ENCODE measurements at regions not wholly inside any gene's neighbourhood (a gene's known extent, or its start where the extent isn't known, plus 50 kb on each side); places are given as distances from the start of the nearest gene placed in this dataset.

- H3K4me2 ChIP-seq = no peak overlapping the region
- H3K27ac ChIP-seq = no peak overlapping the region
- no peaks in the 10 kb centered on the region for H3K9me3 ChIP-seq
- ChIA-PET CTCF (no interaction called here), POLR2A (no interaction called here)
- no peak overlapping the region for H3K4me3 ChIP-seq
- FAIRE-seq (no peak), DNase-seq (ENCODE audit: low read depth in 1 of 2, low spot score in 1 of 2) (no peak), ATAC-seq (no peak)
- no peak for TF ChIP-seq E2F6 (IDR thresholded peaks at IDR 0.05; ENCODE audit: borderline replicate concordance, low read depth)
- no peak for TF ChIP-seq FOSB (CRISPR knock-in tag; IDR thresholded peaks at IDR 0.05)
- TF ChIP-seq, protein P1, sequence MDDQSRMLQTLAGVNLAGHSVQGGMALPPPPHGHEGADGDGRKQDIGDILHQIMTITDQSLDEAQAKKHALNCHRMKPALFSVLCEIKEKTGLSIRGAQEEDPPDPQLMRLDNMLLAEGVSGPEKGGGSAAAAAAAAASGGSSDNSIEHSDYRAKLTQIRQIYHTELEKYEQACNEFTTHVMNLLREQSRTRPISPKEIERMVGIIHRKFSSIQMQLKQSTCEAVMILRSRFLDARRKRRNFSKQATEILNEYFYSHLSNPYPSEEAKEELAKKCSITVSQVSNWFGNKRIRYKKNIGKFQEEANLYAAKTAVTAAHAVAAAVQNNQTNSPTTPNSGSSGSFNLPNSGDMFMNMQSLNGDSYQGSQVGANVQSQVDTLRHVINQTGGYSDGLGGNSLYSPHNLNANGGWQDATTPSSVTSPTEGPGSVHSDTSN (IDR thresholded peaks at IDR 0.05) = no peak
- TF ChIP-seq CTCF (IDR thresholded peaks at IDR 0.05) = no peak
- no peak for TF ChIP-seq ZNF302 (CRISPR knock-in tag; IDR thresholded peaks at IDR 0.05)
- no peak for TF ChIP-seq CHD4 (IDR thresholded peaks at IDR 0.05; ENCODE audit: borderline replicate concordance)
- no peak for TF ChIP-seq HOXB13 (CRISPR knock-in tag; IDR thresholded peaks at IDR 0.05; ENCODE audit: low read depth)
- TF ChIP-seq, protein P2, sequence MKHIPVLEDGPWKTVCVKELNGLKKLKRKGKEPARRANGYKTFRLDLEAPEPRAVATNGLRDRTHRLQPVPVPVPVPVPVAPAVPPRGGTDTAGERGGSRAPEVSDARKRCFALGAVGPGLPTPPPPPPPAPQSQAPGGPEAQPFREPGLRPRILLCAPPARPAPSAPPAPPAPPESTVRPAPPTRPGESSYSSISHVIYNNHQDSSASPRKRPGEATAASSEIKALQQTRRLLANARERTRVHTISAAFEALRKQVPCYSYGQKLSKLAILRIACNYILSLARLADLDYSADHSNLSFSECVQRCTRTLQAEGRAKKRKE (CRISPR knock-in tag; IDR thresholded peaks at IDR 0.05; ENCODE audit: low read depth) = no peak
- TF ChIP-seq RCOR1 (IDR thresholded peaks at IDR 0.05; ENCODE audit: low read depth, low read length) = no peak
- TF ChIP-seq, protein P3, sequence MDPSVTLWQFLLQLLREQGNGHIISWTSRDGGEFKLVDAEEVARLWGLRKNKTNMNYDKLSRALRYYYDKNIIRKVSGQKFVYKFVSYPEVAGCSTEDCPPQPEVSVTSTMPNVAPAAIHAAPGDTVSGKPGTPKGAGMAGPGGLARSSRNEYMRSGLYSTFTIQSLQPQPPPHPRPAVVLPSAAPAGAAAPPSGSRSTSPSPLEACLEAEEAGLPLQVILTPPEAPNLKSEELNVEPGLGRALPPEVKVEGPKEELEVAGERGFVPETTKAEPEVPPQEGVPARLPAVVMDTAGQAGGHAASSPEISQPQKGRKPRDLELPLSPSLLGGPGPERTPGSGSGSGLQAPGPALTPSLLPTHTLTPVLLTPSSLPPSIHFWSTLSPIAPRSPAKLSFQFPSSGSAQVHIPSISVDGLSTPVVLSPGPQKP (IDR thresholded peaks at IDR 0.05; ENCODE audit: low read depth, low read length) = no peak
- TF ChIP-seq CBX2 (IDR thresholded peaks at IDR 0.05; ENCODE audit: borderline replicate concordance, low read depth) = no peak
- no peak for TF ChIP-seq RFX5 (IDR thresholded peaks at IDR 0.05)
- no peak for TF ChIP-seq RARB (CRISPR knock-in tag; IDR thresholded peaks at IDR 0.05)
- TF ChIP-seq MAZ (IDR thresholded peaks at IDR 0.05; ENCODE audit: borderline replicate concordance, low read depth, low read length) = no peak
- no peaks in the 10 kb centered on the region for H3K4me1 ChIP-seq
- WGBS (ENCODE audit: missing lambda C conversion rate) = 4% methylated on average over 1 of the region's 1 CpG
Observed at GRCh38 chr5:120788481-120788880, 324.4 kb downstream of the PRR16 start.

DNA sequence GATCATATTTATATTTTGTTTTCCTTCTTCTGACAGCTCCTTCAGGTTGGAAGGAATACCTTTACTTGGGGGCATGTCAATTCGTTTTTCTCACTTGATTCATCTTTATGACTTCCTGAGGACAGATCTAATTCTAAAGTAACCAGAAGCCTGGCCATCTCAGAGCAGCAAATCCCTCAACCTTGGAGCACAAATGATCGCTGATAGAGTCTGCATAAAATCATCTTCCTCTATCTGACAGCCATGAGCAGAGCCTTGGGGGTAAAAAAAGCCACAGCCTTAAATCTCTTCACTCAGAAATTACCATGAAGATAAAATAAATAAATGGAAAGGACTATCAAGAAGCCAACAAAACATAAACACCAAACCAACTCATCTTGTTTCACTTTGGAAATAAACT lies 325.8 kb downstream of the PRR16 start:
- ATAC-seq = no peak
- no peaks in the 10 kb centered on the region for H3K4me1 ChIP-seq
- no peak overlapping the region for H3K4me2 ChIP-seq
- 8% methylated on average over 2 of the region's 2 CpGs for WGBS (ENCODE audit: missing lambda C conversion rate)
- POLR2A ChIA-PET = no interaction called here
- TF ChIP-seq CTCF (IDR thresholded peaks at IDR 0.05) (no peak), NPAS2 (CRISPR knock-in tag; IDR thresholded peaks at IDR 0.05; ENCODE audit: borderline replicate concordance) (no peak), SMC3 (IDR thresholded peaks at IDR 0.05) (no peak), ZC3H11A (IDR thresholded peaks at IDR 0.05) (no peak), CBX8 (IDR thresholded peaks at IDR 0.05) (no peak), FOXS1 (CRISPR knock-in tag; IDR thresholded peaks at IDR 0.05) (no peak), PHF8 (IDR thresholded peaks at IDR 0.05; ENCODE audit: borderline replicate concordance, low read depth) (no peak), HMGXB4 (CRISPR knock-in tag; IDR thresholded peaks at IDR 0.05; ENCODE audit: borderline replicate concordance) (no peak), FOSB (CRISPR knock-in tag; IDR thresholded peaks at IDR 0.05) (no peak), ZSCAN20 (CRISPR knock-in tag; IDR thresholded peaks at IDR 0.05) (no peak), CEBPB (IDR thresholded peaks at IDR 0.05) (no peak), NR3C1 (IDR thresholded peaks at IDR 0.05) (no peak), HOXA7 (CRISPR knock-in tag; IDR thresholded peaks at IDR 0.05) (no peak), MAFK (IDR thresholded peaks at IDR 0.05; ENCODE audit: partially characterized antibody) (no peak), HOXB13 (CRISPR knock-in tag; IDR thresholded peaks at IDR 0.05; ENCODE audit: low read depth) (no peak), BCL3 (IDR thresholded peaks at IDR 0.05) (no peak)
- no peaks in the 10 kb centered on the region for H3K9me3 ChIP-seq
- no peak overlapping the region for H3K27ac ChIP-seq
- DNase-seq (ENCODE audit: low read depth in 1 of 2, low spot score in 1 of 2) = no peak
- H3K4me3 ChIP-seq = no peak overlapping the region
- CTCF ChIA-PET = no interaction called here
- FAIRE-seq = no peak
